Activated CD4-positive, alpha-beta T cell treated with anti-CD3 and anti-CD28 coated beads, Interleukin-2, Interleukin-4, amounts not matched to agents 100 ng/mL and 50 ng/mL, durations not matched to agents 16 hours and 8 hours (primary cell): ENCODE measurements at regions not wholly inside any gene's neighbourhood (a gene's known extent, or its start where the extent isn't known, plus 50 kb on each side); places are given as distances from the start of the nearest gene placed in this dataset.
"Not testable (repeated sequence)": the region's sequence is repeated elsewhere in the genome, so short reads cannot be mapped to it uniquely, and the experiment has no call there.

Experiments used
- DNase-seq: peaks from one replicate; pipeline ENCODE4 v3.0.0-alpha.2; 2020; ENCODE audit warnings: low spot score

GRCh38 chr6:147651-148050 lies 144.6 kb upstream of the DUSP22 start:
- not testable (repeated sequence) for DNase-seq

DNA sequence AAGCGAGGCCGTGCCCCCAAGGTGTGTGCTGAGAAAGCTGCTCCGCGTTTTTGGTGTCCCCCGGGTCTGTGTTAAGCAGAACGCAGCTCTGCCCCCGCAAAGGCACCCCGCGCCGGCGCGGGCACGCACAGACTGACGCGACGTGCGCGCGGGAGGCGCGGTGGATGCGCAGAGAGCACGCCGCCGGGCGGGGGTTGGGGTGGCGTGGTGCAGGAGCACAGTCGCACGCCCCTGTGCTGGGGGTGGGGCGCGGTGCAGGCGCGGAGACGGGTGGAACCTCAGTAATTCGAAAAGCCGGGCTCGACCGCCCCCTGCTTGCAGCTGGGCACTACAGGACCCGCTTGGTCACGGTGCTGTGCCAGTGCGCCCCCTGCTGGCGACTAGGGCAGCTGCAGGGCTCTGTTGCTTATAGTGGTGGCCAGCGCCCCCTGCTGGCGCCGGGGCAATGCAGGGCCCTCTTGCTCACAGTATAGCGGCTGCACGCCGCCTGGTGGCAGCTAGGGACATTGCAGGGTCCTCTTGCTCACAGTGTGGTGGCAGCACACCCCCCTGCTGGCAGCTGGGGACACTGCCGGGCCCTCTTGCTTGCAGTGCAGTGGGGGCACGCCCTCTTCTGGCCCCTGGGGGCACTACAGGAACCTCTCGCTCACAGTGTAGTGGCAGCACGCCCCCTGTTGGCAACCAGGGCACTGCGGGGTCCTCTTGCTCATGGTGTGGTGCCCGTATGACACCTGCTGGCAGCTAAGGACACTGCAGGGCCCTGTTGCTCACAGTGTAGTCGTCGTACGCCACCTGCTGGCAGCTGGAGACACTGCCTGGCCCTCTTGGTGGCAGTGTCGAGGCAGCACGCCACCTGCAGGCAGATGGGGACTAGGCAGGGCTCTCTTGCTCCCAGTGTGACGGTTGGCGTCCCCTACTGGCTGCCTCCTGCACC lies 144.0 kb upstream of the DUSP22 start:
- DNase-seq = peak; percentile 98

GRCh38 chr6:150147-150546 lies 142.1 kb upstream of the DUSP22 start:
- not testable (repeated sequence) for DNase-seq

DNA sequence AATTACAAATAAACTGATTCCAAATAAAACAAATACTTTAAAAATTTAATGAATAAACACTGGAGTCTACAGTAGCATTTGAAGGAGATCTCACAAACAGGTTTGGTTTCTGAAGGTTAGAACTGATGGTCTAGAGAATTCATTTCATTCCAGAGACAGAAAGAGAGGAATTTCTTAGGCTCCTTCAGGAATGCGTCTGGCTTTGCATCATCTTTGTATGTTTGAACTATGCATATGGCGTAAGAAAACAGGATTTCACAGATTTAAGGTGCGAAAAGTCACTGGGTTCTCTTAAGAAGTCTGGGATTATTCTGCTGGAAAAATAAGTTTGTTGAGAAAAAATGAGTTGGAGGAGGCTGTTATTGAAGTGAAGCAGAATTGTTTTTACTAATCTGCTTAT lies 139.9 kb upstream of the DUSP22 start:
- DNase-seq = not testable (repeated sequence)

GRCh38 chr6:153026-153425 lies 139.3 kb upstream of the DUSP22 start:
- DNase-seq = peak; percentile 57

DNA sequence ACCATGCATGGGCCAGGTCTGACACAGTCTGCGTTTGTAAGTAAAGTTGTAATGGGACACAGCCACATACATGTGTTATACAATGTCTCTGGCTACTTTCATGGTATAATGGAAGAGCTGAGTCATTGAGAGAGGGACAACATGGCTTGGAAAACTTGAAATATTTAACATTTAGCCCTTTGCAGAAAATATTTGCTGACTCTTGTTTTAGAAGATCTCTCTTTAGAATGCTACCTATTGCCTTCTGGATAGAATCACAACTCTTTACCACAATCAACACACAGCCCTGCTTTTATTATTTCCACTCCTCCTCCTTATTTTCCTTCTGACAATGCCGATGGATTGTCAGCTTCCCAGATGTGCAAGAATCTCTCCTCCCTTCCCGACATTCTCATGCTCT lies 138.4 kb upstream of the DUSP22 start:
- not testable (repeated sequence) for DNase-seq

DNA sequence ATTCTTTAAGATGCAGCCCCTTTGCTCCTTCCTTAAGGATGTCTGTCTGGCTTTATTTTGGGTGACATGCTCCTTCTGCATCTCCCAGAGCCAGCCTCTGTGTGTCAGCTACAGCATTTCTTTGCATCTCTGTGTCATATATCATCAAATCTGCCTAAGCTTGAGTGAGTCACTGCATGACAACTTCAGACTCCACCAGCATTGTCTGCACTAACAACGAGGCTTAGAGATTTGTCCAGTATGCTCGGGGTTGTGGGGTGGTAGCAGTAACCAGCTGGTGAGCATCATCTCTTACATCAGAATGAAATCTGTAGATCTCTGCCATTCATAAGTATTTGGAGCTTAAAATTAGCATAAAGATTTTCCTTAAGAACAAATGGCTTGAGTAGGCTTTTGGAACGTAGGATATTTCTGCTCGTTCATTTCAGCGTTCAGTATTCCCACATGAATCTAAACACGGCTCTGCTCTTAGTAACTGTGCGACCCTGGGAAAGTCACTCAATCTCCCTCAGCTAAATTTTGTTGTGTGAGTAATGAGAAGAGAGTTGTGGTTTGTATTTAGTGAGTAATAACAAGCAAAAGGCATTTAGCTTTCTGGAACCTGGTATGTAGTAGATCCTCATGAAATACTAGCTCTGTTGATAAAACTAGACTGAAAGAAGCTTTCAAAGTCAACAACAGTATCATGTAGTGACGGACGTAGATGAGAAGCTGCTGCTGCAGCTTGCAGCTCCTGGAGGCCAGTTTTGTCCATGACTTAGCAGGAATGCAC lies 137.8 kb upstream of the DUSP22 start:
- peak; percentile 82 for DNase-seq

DNA sequence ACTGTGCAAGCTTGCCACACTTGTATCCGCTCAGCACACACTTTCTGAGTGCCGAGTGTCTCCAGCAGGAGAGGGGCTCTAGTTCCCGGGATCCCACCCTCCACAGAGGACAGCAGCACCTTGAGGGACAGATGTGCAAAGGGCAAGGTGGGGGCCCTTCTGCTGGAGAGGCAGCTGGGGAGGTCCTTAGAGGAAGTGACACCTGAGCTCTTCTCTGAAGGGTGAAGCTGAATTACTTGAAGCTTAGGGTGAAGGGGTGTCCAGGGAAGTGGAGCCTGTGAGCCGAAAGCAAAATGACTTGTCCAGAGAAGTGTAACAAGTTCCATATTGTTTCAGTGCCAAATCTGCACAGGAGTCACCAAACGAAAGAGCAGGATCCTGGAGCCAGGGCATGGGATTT lies 136.3 kb upstream of the DUSP22 start:
- DNase-seq = no peak

DNA sequence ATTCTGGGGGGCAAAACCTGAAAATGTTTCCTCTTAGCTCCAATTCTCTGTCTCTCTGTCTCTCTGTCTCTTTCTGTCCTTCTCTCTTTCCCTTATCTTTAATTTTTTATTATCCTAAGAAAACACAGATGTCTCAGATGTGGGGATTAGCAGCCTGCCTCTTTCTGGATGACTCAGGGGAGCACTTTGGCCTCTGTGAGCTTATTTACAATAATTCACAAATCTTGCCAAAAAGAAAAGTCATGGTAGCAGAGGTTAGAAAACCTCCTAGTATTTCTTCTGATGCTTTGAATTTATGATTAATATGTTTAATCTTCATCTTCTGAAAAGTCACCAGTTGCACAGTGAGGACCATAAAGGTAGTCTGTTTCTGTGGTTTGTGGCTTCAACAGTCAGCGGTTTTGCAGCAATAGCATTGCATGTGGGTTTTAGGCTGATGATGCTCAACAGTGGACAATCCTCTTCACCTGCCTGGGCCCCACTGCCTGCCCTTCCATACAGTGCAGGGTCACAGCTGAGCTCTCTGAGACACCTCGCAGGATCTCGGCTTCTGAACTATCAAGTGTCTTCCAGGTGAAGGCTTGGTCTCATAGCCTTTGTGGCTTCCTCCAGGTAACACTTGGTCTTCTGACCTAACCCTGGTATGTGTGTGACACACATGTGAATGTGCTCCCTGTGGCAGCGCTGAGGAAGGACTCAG lies 135.7 kb upstream of the DUSP22 start:
- DNase-seq = peak; percentile 53

- peak; percentile 48 for DNase-seq
Measured at GRCh38 chr6:157176-157575, 135.1 kb upstream of the DUSP22 start.

DNA sequence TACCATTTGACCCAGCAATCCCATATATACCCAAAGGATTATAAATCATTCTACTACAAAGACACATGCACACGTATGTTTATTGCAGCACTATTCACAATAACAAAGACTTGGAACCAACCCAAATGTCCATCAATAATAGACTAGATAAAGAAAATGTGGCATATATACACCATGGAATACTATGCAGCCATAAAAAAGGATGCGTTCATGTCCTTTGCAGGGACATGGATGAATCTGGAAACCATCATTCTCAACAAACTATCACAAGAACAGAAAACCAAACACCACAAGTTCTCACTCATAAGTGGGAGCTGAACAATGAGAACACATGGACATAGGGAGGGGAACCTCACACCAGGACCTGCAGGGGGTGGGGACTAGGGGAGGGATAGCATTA lies 130.6 kb upstream of the DUSP22 start:
- DNase-seq = not testable (repeated sequence)

DNA sequence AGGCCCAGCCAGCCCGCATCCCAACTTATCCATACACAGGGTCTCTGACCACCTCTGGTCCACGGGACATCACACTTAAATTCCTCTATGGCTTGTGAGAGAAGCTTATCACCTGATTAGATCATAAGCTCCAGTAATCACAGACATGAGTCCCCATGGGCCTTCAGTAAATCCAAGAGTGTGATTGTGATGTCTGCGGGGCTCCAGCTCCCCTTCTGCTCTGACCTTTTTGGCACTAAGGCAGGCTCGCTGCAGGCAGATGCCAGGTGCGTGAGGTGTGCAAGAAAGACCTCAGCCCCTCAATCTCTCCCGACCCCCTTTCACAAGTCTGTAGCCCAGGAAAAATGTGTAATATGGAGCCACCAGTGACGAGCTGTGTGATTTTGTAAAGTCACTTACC lies 127.6 kb upstream of the DUSP22 start:
- DNase-seq = no peak

DNA sequence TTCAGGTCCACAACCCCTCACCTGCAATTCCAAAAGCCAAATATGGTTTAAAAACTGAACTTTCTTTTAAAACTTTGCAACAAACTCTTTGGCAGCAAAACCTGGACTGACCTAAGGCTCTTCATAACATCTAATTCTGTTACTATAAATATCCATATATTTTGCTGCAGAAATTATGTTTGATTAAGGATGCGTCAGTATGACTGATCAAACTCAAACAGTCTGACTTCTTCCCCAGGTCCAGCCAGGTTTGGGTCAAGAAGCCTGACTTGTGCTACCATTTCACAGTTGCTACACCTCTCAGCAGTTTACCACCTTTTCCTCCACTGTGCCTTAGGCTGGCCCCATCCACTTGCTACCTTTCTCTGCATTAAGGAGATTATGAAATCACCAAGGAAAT lies 127.0 kb upstream of the DUSP22 start:
- DNase-seq = no peak

DNA sequence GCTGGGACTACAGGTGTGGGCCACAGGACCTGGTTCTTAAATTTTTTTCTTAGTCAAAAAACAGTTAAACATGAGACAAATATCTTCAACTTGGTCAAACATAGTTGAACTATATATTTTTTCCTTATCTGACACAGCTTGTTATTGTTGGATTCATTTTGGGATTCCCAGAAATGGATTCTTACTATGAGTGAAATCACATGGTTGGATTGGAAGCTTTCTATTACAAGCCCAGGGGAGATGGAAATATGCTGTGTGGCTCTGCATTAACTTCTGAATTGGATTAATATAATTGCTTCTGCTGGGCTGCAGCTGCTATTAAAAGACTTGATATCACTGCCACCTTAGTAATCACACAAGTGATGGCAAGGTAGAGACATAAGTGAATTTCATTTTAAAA lies 126.4 kb upstream of the DUSP22 start:
- no peak for DNase-seq

GRCh38 chr6:168865-169455 lies 123.3 kb upstream of the DUSP22 start:
- DNase-seq = peak; percentile 61

DNA sequence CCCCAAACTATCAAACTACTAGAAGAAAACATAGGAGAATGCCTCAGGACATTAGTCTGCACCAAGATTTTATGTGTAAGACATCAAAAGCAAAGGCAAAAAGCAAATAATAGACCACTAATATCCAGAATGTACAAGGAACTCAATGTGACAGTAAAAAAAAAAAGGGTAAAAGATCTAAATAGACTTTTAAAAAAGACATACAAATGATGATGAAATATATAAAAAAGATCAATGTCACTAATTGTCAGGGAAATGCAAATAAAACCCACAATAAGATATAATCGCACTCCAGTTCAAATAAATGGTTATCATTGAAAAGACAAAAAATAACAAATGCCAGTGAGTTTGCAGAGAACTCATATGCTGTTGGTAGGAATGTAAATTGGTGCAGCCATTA lies 118.3 kb upstream of the DUSP22 start:
- DNase-seq = no peak

DNA sequence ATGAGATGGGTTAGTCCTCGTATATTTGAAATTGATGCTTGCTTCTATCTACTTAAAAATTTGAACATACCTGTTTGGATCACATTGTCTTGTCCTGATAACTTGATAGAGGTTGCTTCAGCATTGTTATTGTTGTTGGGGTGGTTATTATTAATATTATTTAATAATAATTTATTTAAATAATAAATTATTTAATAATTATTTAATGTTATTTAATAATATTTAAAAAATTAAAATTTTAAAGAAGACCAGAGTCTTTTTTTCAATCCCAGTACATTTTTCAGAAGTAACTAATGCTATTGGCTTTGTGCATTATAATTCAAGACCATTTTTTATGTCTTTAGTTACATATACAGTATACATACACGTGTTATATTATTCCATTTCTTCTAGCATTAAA lies 116.6 kb upstream of the DUSP22 start:
- DNase-seq = no peak

- DNase-seq = no peak
Measured at GRCh38 chr6:176766-177165, 115.5 kb upstream of the DUSP22 start.

DNA sequence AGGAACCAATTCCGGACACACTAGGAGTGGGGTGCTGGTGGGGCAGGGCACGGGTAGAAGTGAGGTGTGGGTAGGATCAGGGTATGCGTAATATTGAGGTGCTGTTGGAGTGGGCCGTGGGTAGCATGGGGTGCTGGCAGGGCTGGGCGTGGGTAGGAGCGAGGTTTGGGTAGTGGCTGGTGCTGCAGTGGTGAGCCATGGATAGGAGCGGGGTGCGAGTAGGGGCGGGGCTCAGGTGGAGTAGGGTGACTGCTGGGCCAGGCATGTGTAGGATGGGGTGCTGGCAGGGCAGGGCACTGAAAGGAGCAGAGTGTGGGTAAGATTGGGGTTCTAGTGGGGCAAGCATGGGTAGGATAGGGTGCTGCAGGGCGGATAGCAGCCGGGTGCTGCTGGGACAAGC lies 114.2 kb upstream of the DUSP22 start:
- no peak for DNase-seq

DNA sequence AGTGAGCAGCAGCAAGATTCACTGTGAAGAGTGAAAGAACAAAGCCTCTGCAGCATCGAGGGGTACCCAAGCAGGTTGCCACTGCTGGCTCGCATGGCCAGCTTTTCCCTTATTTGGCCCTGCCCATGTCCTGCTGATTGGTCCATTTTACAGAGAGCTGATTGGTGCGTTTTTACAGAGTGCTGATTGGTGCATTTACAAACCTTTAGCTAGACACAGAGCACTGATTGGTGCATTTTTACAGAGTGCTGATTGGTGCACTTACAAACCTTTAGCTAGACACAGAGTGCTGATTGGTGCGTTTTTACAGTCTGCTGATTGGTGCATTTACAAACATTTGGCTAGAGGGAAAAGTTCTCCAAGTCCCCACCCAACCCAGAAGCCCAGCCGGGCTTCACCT lies 113.4 kb upstream of the DUSP22 start:
- not testable (repeated sequence) for DNase-seq

GRCh38 chr6:179340-179950 lies 112.8 kb upstream of the DUSP22 start:
- DNase-seq = no peak
